Stomach (tissue), 8 donors: ENCODE measurements at regions not wholly inside any gene's neighbourhood (a gene's known extent, or its start where the extent isn't known, plus 50 kb on each side); places are given as distances from the start of the nearest gene placed in this dataset.

ENCODE experiments used
- DNase-seq, 2 donors: peaks; one replicate each; pipeline versions ENCODE4 v3.0.0 to v3.0.0-alpha.2; 2013 to 2019
- H3K27ac ChIP-seq, 5 donors: fragments of 200-600 bp in 4 of 5; sonication (generic) in 4 of 5; one replicate each; pipeline ENCODE4 v1.5.1; 2013 to 2019; ENCODE audit warnings: mild to moderate bottlenecking in 1 of 5, moderate library complexity in 1 of 5
- H3K27me3 ChIP-seq, 3 donors: fragments of 200-600 bp; sonication (generic); one replicate each; pipeline ENCODE4 v1.5.1; 2017 to 2019; ENCODE audit warnings: mixed run types in 1 of 3
- H3K36me3 ChIP-seq, 4 donors: fragments of 200-600 bp; sonication (generic); 1 replicate in 3 of 4; 2 replicates in 1 of 4; pipeline ENCODE4 v1.5.1; 2016 to 2019
- H3K4me1 ChIP-seq, 4 donors: fragments of 200-600 bp; sonication (generic); one replicate each; pipeline ENCODE4 v1.5.1; 2016 to 2019
- H3K4me3 ChIP-seq, 4 donors: fragments of 200-600 bp; sonication (generic) in 3 of 4; one replicate each; pipeline ENCODE4 v1.5.1; 2016 to 2019; ENCODE audit warnings: mild to moderate bottlenecking in 1 of 4
- H3K9me3 ChIP-seq, 4 donors: fragments of 200-600 bp; sonication (generic); one replicate each; pipeline ENCODE4 v1.5.1; 2016 to 2019
- CTCF ChIP-seq, 7 experiments: fragments of 450-650 bp in 4 of 7; fragments of 200-600 bp in 3 of 7; sonication (generic) in 3 of 7; IDR thresholded peaks; one replicate each; pipeline ENCODE4 v1.5.1; 2016 to 2019; ENCODE audit warnings: antibody characterized with exemption in 7 of 7, control low read depth in 2 of 7, mild to moderate bottlenecking in 1 of 7
- EP300 ChIP-seq: sonication (generic); formaldehyde crosslinking; IDR thresholded peaks from one replicate; pipeline ENCODE4 v1.6.1; 2017; ENCODE audit warnings: antibody characterized with exemption
- POLR2A ChIP-seq, 4 donors: fragments of 450-650 bp; IDR thresholded peaks; one replicate each; pipeline ENCODE4 v1.6.1; 2016; ENCODE audit warnings: antibody characterized with exemption in 4 of 4, control low read depth in 2 of 4, mild to moderate bottlenecking in 1 of 4, moderate library complexity in 1 of 4
- POLR2AphosphoS5 ChIP-seq, 3 donors: sonication (generic); formaldehyde crosslinking; IDR thresholded peaks; one replicate each; pipeline ENCODE4 v1.6.1; 2016; ENCODE audit warnings: antibody characterized with exemption in 3 of 3
- WGBS, 5 donors: extraction: QIAGEN DNeasy Blood & Tissue Kit in 3 of 5; methylation state at CpG; one replicate each; pipeline versions ENCODE4 v1.1.5 to v1.1.7; 2013 to 2018; 5-methylcytosine and 5-hydroxymethylcytosine counted together
- intact Hi-C: fragments of 100-400 bp; cut with DNase I; formaldehyde crosslinking; loops from one replicate; pipeline ENCODE4 v1.15.1; 2023; ENCODE audit warnings: low total_unique reads
- donor health status: healthy with polysubstance abuse.
- donor health status: Bipolar disorder and iron deficiency.
- donor health status: healthy.

GRCh38 chr18:75639472-75639831 is 211.9 kb upstream of the SMIM21 start:
- intact Hi-C loops: no loop called here
- no peak for DNase-seq
- Histone ChIP-seq H3K27ac (no peak overlapping the region), H3K9me3 (no peaks in the 10 kb centered on the region), H3K27me3 (no peaks in the 10 kb centered on the region), H3K4me3 (no peak overlapping the region), H3K4me1 (peaks cover 0 to 15% (median 7%) of the 10 kb centered on the region in 4 donors), H3K36me3 (no peaks in the 10 kb centered on the region)
- 74 to 90% (median 82%) methylated on average over 8 of the region's 8 CpGs for WGBS, 5 donors
- no peak for TF ChIP-seq POLR2AphosphoS5 (IDR thresholded peaks at IDR 0.05)
- TF ChIP-seq CTCF (IDR thresholded peaks at IDR 0.05): no peak
- no peak for TF ChIP-seq POLR2A (IDR thresholded peaks at IDR 0.05)
- no peak for TF ChIP-seq EP300

- intact Hi-C loops: no loop called here
- TF ChIP-seq CTCF (IDR thresholded peaks at IDR 0.05) (no peak), POLR2A (IDR thresholded peaks at IDR 0.05) (no peak), EP300 (no peak), POLR2AphosphoS5 (IDR thresholded peaks at IDR 0.05) (no peak)
- H3K27ac ChIP-seq: peak overlapping the region in 2 of 5 donors; percentile 18 to 23
- H3K9me3 ChIP-seq: no peaks in the 10 kb centered on the region
- H3K4me3 ChIP-seq: peak overlapping the region in 3 of 4 donors; percentile 23 to 29 (median 26)
- H3K27me3 ChIP-seq: no peaks in the 10 kb centered on the region
- peak in 1 of 2 donors; percentile 81 for DNase-seq
- 32 to 47% (median 36%) methylated on average over 24 of the region's 24 CpGs for WGBS, 5 donors
- H3K36me3 ChIP-seq: no peaks in the 10 kb centered on the region
- peaks cover 0 to 15% (median 7%) of the 10 kb centered on the region in 4 donors for H3K4me1 ChIP-seq
Measured at GRCh38 chr18:75638776-75639471, 211.4 kb upstream of the SMIM21 start.

GRCh38 chr18:75638223-75638775 is 210.8 kb upstream of the SMIM21 start:
- H3K9me3 ChIP-seq: peaks cover 0 to 2% (median 0%) of the 10 kb centered on the region in 4 donors
- peak overlapping the region in 2 of 5 donors; percentile 18 to 23 for H3K27ac ChIP-seq
- no peaks in the 10 kb centered on the region for H3K36me3 ChIP-seq
- intact Hi-C loops: no loop called here
- peak overlapping the region in 3 of 4 donors; percentile 23 to 29 (median 26) for H3K4me3 ChIP-seq
- WGBS, 5 donors: 44 to 56% (median 52%) methylated on average over 16 of the region's 16 CpGs
- H3K4me1 ChIP-seq: peaks cover 0 to 15% (median 7%) of the 10 kb centered on the region in 4 donors
- TF ChIP-seq CTCF (IDR thresholded peaks at IDR 0.05) (no peak), POLR2AphosphoS5 (IDR thresholded peaks at IDR 0.05) (no peak), POLR2A (IDR thresholded peaks at IDR 0.05) (no peak), EP300 (no peak)
- DNase-seq: no peak
- H3K27me3 ChIP-seq: no peaks in the 10 kb centered on the region

- intact Hi-C loops: no loop called here
- no peak overlapping the region for H3K27ac ChIP-seq
Measured at GRCh38 chr18:75635096-75635495, 207.6 kb upstream of the SMIM21 start.

More at GRCh38 chr18:75635096-75635495, 207.6 kb upstream of the SMIM21 start:
- Histone ChIP-seq H3K36me3 (no peaks in the 10 kb centered on the region), H3K9me3 (peaks cover 0 to 9% (median 0%) of the 10 kb centered on the region in 4 donors), H3K4me1 (peaks cover 0 to 15% (median 7%) of the 10 kb centered on the region in 4 donors), H3K4me3 (no peak overlapping the region), H3K27me3 (no peaks in the 10 kb centered on the region)
- no peak for TF ChIP-seq EP300
- no peak for TF ChIP-seq CTCF (IDR thresholded peaks at IDR 0.05)
- TF ChIP-seq POLR2AphosphoS5 (IDR thresholded peaks at IDR 0.05): no peak
- no peak for TF ChIP-seq POLR2A (IDR thresholded peaks at IDR 0.05)
- 79 to 95% (median 83%) methylated on average over 5 of the region's 5 CpGs for WGBS, 5 donors
- no peak for DNase-seq
